Endodermal cell (in vitro differentiated cells): ENCODE measurements at regions not wholly inside any gene's neighbourhood (a gene's known extent, or its start where the extent isn't known, plus 50 kb on each side); places are given as distances from the start of the nearest gene placed in this dataset.

Source experiments
- DNase-seq: peaks from one replicate; pipeline ENCODE4 v3.0.0-alpha.2; 2017
- H3K27ac ChIP-seq: 2 replicates; pipeline ENCODE4 v1.5.1; 2013; ENCODE audit warnings: mild to moderate bottlenecking, low read depth, low read length, moderate library complexity
- H3K27me3 ChIP-seq: 2 replicates; pipeline ENCODE4 v1.6.1; 2013; ENCODE audit warnings: mild to moderate bottlenecking, low read length, moderate library complexity; ENCODE audit not compliant: insufficient read depth, control insufficient read depth, poor library complexity, severe bottlenecking
- H3K36me3 ChIP-seq: 2 replicates; pipeline ENCODE4 v1.7.0; 2013; ENCODE audit warnings: mild to moderate bottlenecking, low read length, moderate library complexity; ENCODE audit not compliant: control insufficient read depth, insufficient read depth
- H3K4me1 ChIP-seq: one replicate; pipeline ENCODE4 v1.7.0; 2013; ENCODE audit warnings: low read length; ENCODE audit not compliant: control insufficient read depth, insufficient read depth
- H3K4me3 ChIP-seq: 2 replicates; pipeline ENCODE4 v1.5.1; 2013; ENCODE audit warnings: mild to moderate bottlenecking, low read length, moderate library complexity
- H3K9ac ChIP-seq: 2 replicates; pipeline ENCODE4 v1.6.1; 2013; ENCODE audit warnings: mild to moderate bottlenecking, low read length, moderate library complexity; ENCODE audit not compliant: poor library complexity, severe bottlenecking; ENCODE audit errors: extremely low read depth
- H3K9me3 ChIP-seq: 2 replicates; pipeline ENCODE4 v1.6.1; 2013; ENCODE audit warnings: mild to moderate bottlenecking, low read length, moderate library complexity; ENCODE audit not compliant: control insufficient read depth
- H3K27ac Mint-ChIP-seq: 2 replicates; pipeline ENCODE4 v1.8.0; 2020; ENCODE audit warnings: mixed read lengths
- H3K27me3 Mint-ChIP-seq: 2 replicates; pipeline ENCODE4 v1.8.0; 2021; ENCODE audit warnings: mild to moderate bottlenecking, mixed read lengths; ENCODE audit not compliant: insufficient read depth
- H3K36me3 Mint-ChIP-seq: 2 replicates; pipeline ENCODE4 v1.8.0; 2020; ENCODE audit warnings: low read depth, mixed read lengths
- H3K4me1 Mint-ChIP-seq: 2 replicates; pipeline ENCODE4 v1.8.0; 2020; ENCODE audit warnings: mixed read lengths
- H3K4me3 Mint-ChIP-seq: 2 replicates; pipeline ENCODE4 v1.8.0; 2020; ENCODE audit warnings: mild to moderate bottlenecking, moderate library complexity, mixed read lengths
- H3K9me3 Mint-ChIP-seq: 2 replicates; pipeline ENCODE4 v1.8.0; 2020; ENCODE audit warnings: mild to moderate bottlenecking, mixed read lengths
- WGBS, 2 experiments: methylation state at CpG; one replicate each; pipeline versions ENCODE4 v1.1.5 to v1.1.7; 2013; ENCODE audit warnings: missing lambda C conversion rate in 2 of 2, mixed read lengths in 1 of 2; ENCODE audit not compliant: insufficient coverage in 1 of 2, insufficient read length in 1 of 2; 5-methylcytosine and 5-hydroxymethylcytosine counted together
- TF ChIP-seq, protein P1 (sequence below): fragments of 200-600 bp; sonication (generic); conservative IDR thresholded peaks from 2 replicates; pipeline ENCODE4 v1.5.0; 2021; ENCODE audit warnings: antibody characterized with exemption, mild to moderate bottlenecking

GRCh38 chr5:145044970-145045369, 790.2 kb downstream of the PRELID2 start:
- Histone ChIP-seq H3K9me3 (no peaks in the 10 kb centered on the region), H3K27ac (no peak overlapping the region), H3K9ac (no peak overlapping the region), H3K27me3 (no peaks in the 10 kb centered on the region), H3K4me3 (no peak overlapping the region), H3K4me1 (no peaks in the 10 kb centered on the region), H3K36me3 (no peaks in the 10 kb centered on the region)
- H3K9me3 Mint-ChIP-seq = peaks cover 7% of the 10 kb centered on the region
- H3K27ac Mint-ChIP-seq = no peak overlapping the region
- TF ChIP-seq, protein P1, sequence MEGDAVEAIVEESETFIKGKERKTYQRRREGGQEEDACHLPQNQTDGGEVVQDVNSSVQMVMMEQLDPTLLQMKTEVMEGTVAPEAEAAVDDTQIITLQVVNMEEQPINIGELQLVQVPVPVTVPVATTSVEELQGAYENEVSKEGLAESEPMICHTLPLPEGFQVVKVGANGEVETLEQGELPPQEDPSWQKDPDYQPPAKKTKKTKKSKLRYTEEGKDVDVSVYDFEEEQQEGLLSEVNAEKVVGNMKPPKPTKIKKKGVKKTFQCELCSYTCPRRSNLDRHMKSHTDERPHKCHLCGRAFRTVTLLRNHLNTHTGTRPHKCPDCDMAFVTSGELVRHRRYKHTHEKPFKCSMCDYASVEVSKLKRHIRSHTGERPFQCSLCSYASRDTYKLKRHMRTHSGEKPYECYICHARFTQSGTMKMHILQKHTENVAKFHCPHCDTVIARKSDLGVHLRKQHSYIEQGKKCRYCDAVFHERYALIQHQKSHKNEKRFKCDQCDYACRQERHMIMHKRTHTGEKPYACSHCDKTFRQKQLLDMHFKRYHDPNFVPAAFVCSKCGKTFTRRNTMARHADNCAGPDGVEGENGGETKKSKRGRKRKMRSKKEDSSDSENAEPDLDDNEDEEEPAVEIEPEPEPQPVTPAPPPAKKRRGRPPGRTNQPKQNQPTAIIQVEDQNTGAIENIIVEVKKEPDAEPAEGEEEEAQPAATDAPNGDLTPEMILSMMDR = no peak
- 100% methylated on average over 1 of the region's 1 CpG; no CpG with 5 or more reads in 1 of the 2 experiments for WGBS, 2 experiments
- no peaks in the 10 kb centered on the region for H3K36me3 Mint-ChIP-seq
- no peak for DNase-seq
- peaks cover 2% of the 10 kb centered on the region for H3K27me3 Mint-ChIP-seq
- H3K4me3 Mint-ChIP-seq = no peak overlapping the region
- H3K4me1 Mint-ChIP-seq = no peaks in the 10 kb centered on the region

DNA sequence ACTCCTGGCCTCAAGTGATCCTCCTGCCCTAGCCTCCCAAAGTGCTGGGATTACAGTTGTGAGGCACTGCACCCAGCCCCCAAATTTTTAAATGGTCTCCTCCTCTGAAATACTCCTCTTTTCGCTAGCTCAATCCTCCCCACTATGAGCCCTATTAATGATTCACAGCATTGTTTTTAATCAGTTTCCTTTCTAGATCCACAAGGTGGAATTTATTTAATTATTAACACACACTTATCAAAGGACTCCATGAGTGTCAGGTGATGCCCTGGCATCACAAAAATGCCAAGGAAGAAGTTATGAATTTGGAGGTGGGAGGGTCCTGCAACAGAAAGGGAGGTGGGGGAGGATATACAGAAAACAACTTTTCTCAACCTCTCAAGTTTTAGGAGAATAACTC, 806.5 kb downstream of the PRELID2 start:
- Mint-ChIP-seq H3K9me3 (no peaks in the 10 kb centered on the region), H3K27me3 (no peaks in the 10 kb centered on the region), H3K4me3 (no peak overlapping the region), H3K36me3 (no peaks in the 10 kb centered on the region), H3K27ac (no peak overlapping the region), H3K4me1 (peaks cover 3% of the 10 kb centered on the region)
- Histone ChIP-seq H3K36me3 (no peaks in the 10 kb centered on the region), H3K4me1 (no peaks in the 10 kb centered on the region), H3K9ac (no peak overlapping the region), H3K27ac (no peak overlapping the region), H3K4me3 (no peak overlapping the region), H3K9me3 (no peaks in the 10 kb centered on the region), H3K27me3 (no peaks in the 10 kb centered on the region)
- DNase-seq = no peak
- WGBS, 2 experiments = 90 to 100% methylated on average over 1 of the region's 1 CpG
- TF ChIP-seq, protein P1 = no peak

GRCh38 chr5:145027286-145027685, 807.9 kb downstream of the PRELID2 start:
- H3K9me3 Mint-ChIP-seq = no peaks in the 10 kb centered on the region
- H3K36me3 ChIP-seq = no peaks in the 10 kb centered on the region
- TF ChIP-seq, protein P1 = no peak
- H3K4me3 ChIP-seq = no peak overlapping the region
- H3K4me3 Mint-ChIP-seq = no peak overlapping the region
- no peaks in the 10 kb centered on the region for H3K27me3 Mint-ChIP-seq
- no peak overlapping the region for H3K27ac Mint-ChIP-seq
- no peaks in the 10 kb centered on the region for H3K27me3 ChIP-seq
- peaks cover 3% of the 10 kb centered on the region for H3K4me1 Mint-ChIP-seq
- no peaks in the 10 kb centered on the region for H3K36me3 Mint-ChIP-seq
- H3K27ac ChIP-seq = no peak overlapping the region
- DNase-seq = no peak
- no peak overlapping the region for H3K9ac ChIP-seq
- H3K9me3 ChIP-seq = no peaks in the 10 kb centered on the region
- no peaks in the 10 kb centered on the region for H3K4me1 ChIP-seq
